ENCODE measurements at regions not wholly inside any gene's neighbourhood (a gene's known extent, or its start where the extent isn't known, plus 50 kb on each side); places are given as distances from the start of the nearest gene placed in this dataset.
"Not testable (repeated sequence)": the region's sequence is repeated elsewhere in the genome, so short reads cannot be mapped to it uniquely, and the experiment has no call there.

- WGBS, 2 experiments (ENCODE audit: insufficient coverage in 2 of 2) = 61 to 80% methylated on average over 2 of the region's 3 CpGs
- not testable (repeated sequence) for H3K27ac ChIP-seq (ENCODE audit: low read depth, low read length, severe bottlenecking); H3K4me3 ChIP-seq (ENCODE audit: extremely low read depth, insufficient read depth, low read length, poor library complexity, severe bottlenecking); H3K9me3 ChIP-seq (ENCODE audit: control insufficient read depth, low read length); H3K36me3 ChIP-seq (ENCODE audit: control insufficient read depth, insufficient read depth, low read length)
- H3K4me1 ChIP-seq (ENCODE audit: control insufficient read depth, insufficient read depth, low read length, poor library complexity, severe bottlenecking) = peaks cover 22% of the 10 kb centered on the region
Observed at GRCh38 chr2:8610775-8611174, 71.1 kb upstream of the ID2 start.

- H3K4me3 ChIP-seq (ENCODE audit: extremely low read depth, insufficient read depth, low read length, poor library complexity, severe bottlenecking) = no peak overlapping the region
- WGBS, 2 experiments (ENCODE audit: insufficient coverage in 2 of 2) = 98% methylated on average over 6 of the region's 7 CpGs; no CpG with 5 or more reads in 1 of the 2 experiments
- no peaks in the 10 kb centered on the region for H3K36me3 ChIP-seq (ENCODE audit: control insufficient read depth, insufficient read depth, low read length)
- peaks cover 17% of the 10 kb centered on the region for H3K4me1 ChIP-seq (ENCODE audit: control insufficient read depth, insufficient read depth, low read length, poor library complexity, severe bottlenecking)
- H3K27ac ChIP-seq (ENCODE audit: low read depth, low read length, severe bottlenecking) = no peak overlapping the region
- H3K9me3 ChIP-seq (ENCODE audit: control insufficient read depth, low read length) = peaks cover 9% of the 10 kb centered on the region
Observed at GRCh38 chr2:8611246-8611645, 70.6 kb upstream of the ID2 start.

GRCh38 chr2:8611700-8612099 lies 70.2 kb upstream of the ID2 start:
- WGBS, 2 experiments (ENCODE audit: insufficient coverage in 2 of 2) = 92 to 96% methylated on average over 11 of the region's 11 CpGs
- H3K4me3 ChIP-seq (ENCODE audit: extremely low read depth, insufficient read depth, low read length, poor library complexity, severe bottlenecking) = no peak overlapping the region

GRCh38 chr2:8612734-8613179 lies 69.1 kb upstream of the ID2 start:
- Histone ChIP-seq H3K27ac (ENCODE audit: low read depth, low read length, severe bottlenecking) (no peak overlapping the region), H3K9me3 (ENCODE audit: control insufficient read depth, low read length) (peaks cover 9% of the 10 kb centered on the region), H3K4me3 (ENCODE audit: extremely low read depth, insufficient read depth, low read length, poor library complexity, severe bottlenecking) (no peak overlapping the region), H3K4me1 (ENCODE audit: control insufficient read depth, insufficient read depth, low read length, poor library complexity, severe bottlenecking) (peaks cover 14% of the 10 kb centered on the region), H3K36me3 (ENCODE audit: control insufficient read depth, insufficient read depth, low read length) (no peaks in the 10 kb centered on the region)
- WGBS, 2 experiments (ENCODE audit: insufficient coverage in 2 of 2) = 94 to 98% methylated on average over 7 of the region's 7 CpGs

More at GRCh38 chr2:8611700-8612099, 70.2 kb upstream of the ID2 start:
- Histone ChIP-seq H3K4me1 (ENCODE audit: control insufficient read depth, insufficient read depth, low read length, poor library complexity, severe bottlenecking) (peaks cover 14% of the 10 kb centered on the region), H3K27ac (ENCODE audit: low read depth, low read length, severe bottlenecking) (no peak overlapping the region), H3K9me3 (ENCODE audit: control insufficient read depth, low read length) (peaks cover 9% of the 10 kb centered on the region), H3K36me3 (ENCODE audit: control insufficient read depth, insufficient read depth, low read length) (no peaks in the 10 kb centered on the region)

- peaks cover 14% of the 10 kb centered on the region for H3K4me1 ChIP-seq (ENCODE audit: control insufficient read depth, insufficient read depth, low read length, poor library complexity, severe bottlenecking)
- H3K36me3 ChIP-seq (ENCODE audit: control insufficient read depth, insufficient read depth, low read length); H3K9me3 ChIP-seq (ENCODE audit: control insufficient read depth, low read length); H3K4me3 ChIP-seq (ENCODE audit: extremely low read depth, insufficient read depth, low read length, poor library complexity, severe bottlenecking); H3K27ac ChIP-seq (ENCODE audit: low read depth, low read length, severe bottlenecking): not testable (repeated sequence)
- WGBS, 2 experiments (ENCODE audit: insufficient coverage in 2 of 2) = 89 to 94% methylated on average over 3 to 4 of the region's 8 CpGs
Observed at GRCh38 chr2:8613207-8613999, 68.5 kb upstream of the ID2 start.

GRCh38 chr2:8614646-8615045 lies 67.2 kb upstream of the ID2 start:
- Histone ChIP-seq H3K9me3 (ENCODE audit: control insufficient read depth, low read length) (peaks cover 9% of the 10 kb centered on the region), H3K36me3 (ENCODE audit: control insufficient read depth, insufficient read depth, low read length) (no peaks in the 10 kb centered on the region), H3K4me3 (ENCODE audit: extremely low read depth, insufficient read depth, low read length, poor library complexity, severe bottlenecking) (no peak overlapping the region), H3K27ac (ENCODE audit: low read depth, low read length, severe bottlenecking) (no peak overlapping the region), H3K4me1 (ENCODE audit: control insufficient read depth, insufficient read depth, low read length, poor library complexity, severe bottlenecking) (peaks cover 6% of the 10 kb centered on the region)
- 76 to 91% methylated on average over 4 of the region's 4 CpGs for WGBS, 2 experiments (ENCODE audit: insufficient coverage in 2 of 2)

GRCh38 chr2:8615252-8615575 lies 66.6 kb upstream of the ID2 start:
- H3K4me3 ChIP-seq (ENCODE audit: extremely low read depth, insufficient read depth, low read length, poor library complexity, severe bottlenecking) = no peak overlapping the region
- peaks cover under 1% of the 10 kb centered on the region for H3K4me1 ChIP-seq (ENCODE audit: control insufficient read depth, insufficient read depth, low read length, poor library complexity, severe bottlenecking)
- 94 to 98% methylated on average over 6 of the region's 6 CpGs for WGBS, 2 experiments (ENCODE audit: insufficient coverage in 2 of 2)
- H3K27ac ChIP-seq (ENCODE audit: low read depth, low read length, severe bottlenecking) = no peak overlapping the region
- H3K9me3 ChIP-seq (ENCODE audit: control insufficient read depth, low read length) = peaks cover 9% of the 10 kb centered on the region
- no peaks in the 10 kb centered on the region for H3K36me3 ChIP-seq (ENCODE audit: control insufficient read depth, insufficient read depth, low read length)

- Histone ChIP-seq H3K4me3 (ENCODE audit: extremely low read depth, insufficient read depth, low read length, poor library complexity, severe bottlenecking) (no peak overlapping the region), H3K36me3 (ENCODE audit: control insufficient read depth, insufficient read depth, low read length) (no peaks in the 10 kb centered on the region), H3K9me3 (ENCODE audit: control insufficient read depth, low read length) (peaks cover 9% of the 10 kb centered on the region), H3K4me1 (ENCODE audit: control insufficient read depth, insufficient read depth, low read length, poor library complexity, severe bottlenecking) (no peaks in the 10 kb centered on the region), H3K27ac (ENCODE audit: low read depth, low read length, severe bottlenecking) (no peak overlapping the region)
- WGBS, 2 experiments (ENCODE audit: insufficient coverage in 2 of 2) = 90 to 96% methylated on average over 10 to 14 of the region's 14 CpGs
Observed at GRCh38 chr2:8615576-8616281, 66.1 kb upstream of the ID2 start.

GRCh38 chr2:8617048-8617447 lies 64.8 kb upstream of the ID2 start:
- no peak overlapping the region for H3K27ac ChIP-seq (ENCODE audit: low read depth, low read length, severe bottlenecking)
- no peak overlapping the region for H3K4me3 ChIP-seq (ENCODE audit: extremely low read depth, insufficient read depth, low read length, poor library complexity, severe bottlenecking)
- WGBS, 2 experiments (ENCODE audit: insufficient coverage in 2 of 2) = 92 to 99% methylated on average over 12 of the region's 12 CpGs
- H3K4me1 ChIP-seq (ENCODE audit: control insufficient read depth, insufficient read depth, low read length, poor library complexity, severe bottlenecking) = no peaks in the 10 kb centered on the region
- H3K36me3 ChIP-seq (ENCODE audit: control insufficient read depth, insufficient read depth, low read length) = no peaks in the 10 kb centered on the region
- no peaks in the 10 kb centered on the region for H3K9me3 ChIP-seq (ENCODE audit: control insufficient read depth, low read length)

- no peak overlapping the region for H3K27ac ChIP-seq (ENCODE audit: low read depth, low read length, severe bottlenecking)
- WGBS, 2 experiments (ENCODE audit: insufficient coverage in 2 of 2) = 91 to 92% methylated on average over 7 of the region's 8 CpGs
- H3K9me3 ChIP-seq (ENCODE audit: control insufficient read depth, low read length) = no peaks in the 10 kb centered on the region
- no peak overlapping the region for H3K4me3 ChIP-seq (ENCODE audit: extremely low read depth, insufficient read depth, low read length, poor library complexity, severe bottlenecking)
- H3K4me1 ChIP-seq (ENCODE audit: control insufficient read depth, insufficient read depth, low read length, poor library complexity, severe bottlenecking) = no peaks in the 10 kb centered on the region
- no peaks in the 10 kb centered on the region for H3K36me3 ChIP-seq (ENCODE audit: control insufficient read depth, insufficient read depth, low read length)
Observed at GRCh38 chr2:8617590-8617989, 64.3 kb upstream of the ID2 start.

GRCh38 chr2:8619071-8619470 lies 62.8 kb upstream of the ID2 start:
- Histone ChIP-seq H3K4me1 (ENCODE audit: control insufficient read depth, insufficient read depth, low read length, poor library complexity, severe bottlenecking) (no peaks in the 10 kb centered on the region), H3K27ac (ENCODE audit: low read depth, low read length, severe bottlenecking) (no peak overlapping the region), H3K9me3 (ENCODE audit: control insufficient read depth, low read length) (no peaks in the 10 kb centered on the region), H3K36me3 (ENCODE audit: control insufficient read depth, insufficient read depth, low read length) (no peaks in the 10 kb centered on the region), H3K4me3 (ENCODE audit: extremely low read depth, insufficient read depth, low read length, poor library complexity, severe bottlenecking) (no peak overlapping the region)
- 81 to 94% methylated on average over 2 to 3 of the region's 5 CpGs for WGBS, 2 experiments (ENCODE audit: insufficient coverage in 2 of 2)

All from mesodermal cell (in vitro differentiated cells).